Activated naive CD4-positive, alpha-beta T cell treated with anti-CD3 and anti-CD28 coated beads, Interleukin-2, amount 50 U/mL, for 16 hours (primary cell): ENCODE measurements at regions not wholly inside any gene's neighbourhood (a gene's known extent, or its start where the extent isn't known, plus 50 kb on each side); places are given as distances from the start of the nearest gene placed in this dataset.

ENCODE experiments used
- DNase-seq: peaks from one replicate; pipeline ENCODE4 v3.0.0-alpha.2; 2020

GRCh38 chr2:136448986-136449780 lies 316.2 kb upstream of the THSD7B start:
- no peak for DNase-seq

DNA sequence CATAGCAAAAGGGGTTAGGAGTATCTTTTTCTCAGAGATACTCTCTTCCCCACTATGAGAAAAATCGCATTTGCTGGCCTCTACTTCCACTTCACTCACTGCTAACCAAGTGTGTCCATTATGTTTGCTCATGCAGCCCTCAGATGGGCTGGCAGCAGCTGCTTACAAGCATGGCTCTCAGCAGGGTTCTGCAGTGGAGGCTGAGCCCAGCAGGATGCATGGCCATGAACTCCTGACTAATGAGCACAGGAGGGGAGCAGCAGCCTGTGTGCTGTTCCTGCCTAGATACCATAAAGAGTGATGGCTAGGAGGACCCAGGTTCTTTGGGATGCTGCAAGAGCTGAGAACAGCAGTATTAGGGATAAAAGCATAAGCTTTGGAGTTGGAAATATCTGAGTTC lies 316.9 kb upstream of the THSD7B start:
- DNase-seq, result no peak

GRCh38 chr2:136444323-136444722 lies 321.0 kb upstream of the THSD7B start:
- DNase-seq, result no peak

DNA sequence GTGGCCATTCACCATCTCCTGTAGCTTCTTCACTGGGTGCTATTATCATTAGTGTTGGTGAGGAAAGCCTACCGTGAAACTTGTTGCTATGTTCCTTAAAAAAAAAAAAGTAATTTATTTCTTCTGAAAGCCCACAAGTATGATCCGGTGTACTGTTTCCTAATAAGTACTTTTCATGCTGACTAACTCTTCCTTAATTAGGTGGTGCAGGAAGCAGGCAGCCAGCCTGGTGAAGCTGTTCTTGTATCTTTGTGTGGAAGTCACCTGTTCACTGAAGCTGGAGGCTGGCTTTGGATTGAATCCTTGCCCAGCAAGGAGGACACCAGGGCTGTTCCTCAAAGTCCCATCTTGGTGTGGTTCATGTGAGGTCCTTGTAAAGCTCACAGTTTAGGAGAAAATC lies 321.7 kb upstream of the THSD7B start:
- no peak for DNase-seq

DNA sequence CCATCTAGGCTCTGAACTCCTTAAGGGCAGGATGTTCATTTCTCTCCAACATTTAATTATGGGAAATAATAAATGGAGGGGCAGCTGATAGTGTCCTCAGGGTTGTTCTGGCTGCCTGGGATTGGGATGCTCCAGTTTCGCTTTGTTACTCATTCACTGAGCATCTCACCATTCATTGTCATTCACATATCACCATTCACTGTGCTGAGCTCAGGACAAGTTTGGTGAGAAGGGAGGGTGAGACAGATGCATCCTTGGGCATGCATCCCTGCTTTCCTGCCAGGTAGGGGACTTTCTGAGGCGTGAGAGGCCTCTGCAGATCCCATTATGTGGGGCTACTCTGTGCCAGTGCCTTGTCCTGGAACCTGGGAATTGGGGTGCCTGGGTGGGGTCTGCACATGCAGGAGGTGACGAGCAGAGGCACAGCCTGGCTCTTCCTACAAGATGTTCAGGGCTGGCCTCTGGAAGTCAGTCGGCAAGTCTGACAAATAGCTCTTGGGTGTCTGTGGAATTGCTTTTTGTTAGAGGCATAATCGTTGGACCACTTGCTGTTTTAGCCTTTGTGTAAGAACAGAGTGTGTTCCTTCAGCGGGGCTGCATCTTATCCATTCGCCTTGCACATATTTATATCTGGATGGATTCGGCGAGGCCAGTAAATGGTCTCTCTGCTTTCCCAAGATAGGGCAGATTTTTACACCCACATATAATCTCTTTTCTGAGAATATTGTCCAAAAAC lies 323.2 kb upstream of the THSD7B start:
- no peak for DNase-seq

DNA sequence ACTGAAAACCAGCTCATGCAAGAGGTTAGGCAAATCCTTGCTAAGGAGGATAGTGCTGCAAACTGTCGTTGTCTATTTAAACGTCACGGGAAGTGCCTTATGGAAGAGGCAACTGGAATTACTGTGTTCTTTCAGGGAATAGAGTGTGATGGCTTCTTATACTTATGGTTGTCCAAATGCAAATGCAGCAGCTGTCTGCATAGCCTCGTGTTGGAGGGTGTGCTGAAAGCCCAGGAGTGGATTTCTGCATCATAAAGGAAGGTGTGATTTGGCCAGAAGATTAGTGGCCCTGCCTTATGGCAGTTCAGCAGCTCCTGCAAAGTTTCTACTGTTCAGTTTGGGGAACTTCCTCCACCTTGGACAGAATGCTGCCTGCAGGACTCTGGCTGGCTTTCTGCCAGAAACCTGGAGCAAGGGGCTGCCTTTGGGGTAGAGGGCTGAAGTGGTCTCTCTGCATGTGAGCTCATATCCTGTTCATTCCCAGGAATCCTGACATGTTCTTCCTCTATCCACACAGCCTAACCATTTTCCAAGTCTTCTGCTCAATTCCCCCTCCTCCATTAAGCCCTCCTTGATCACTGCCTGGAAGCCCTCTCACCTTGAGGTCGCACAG lies 321.2 kb upstream of the CXCR4 start:
- DNase-seq, result no peak

DNA sequence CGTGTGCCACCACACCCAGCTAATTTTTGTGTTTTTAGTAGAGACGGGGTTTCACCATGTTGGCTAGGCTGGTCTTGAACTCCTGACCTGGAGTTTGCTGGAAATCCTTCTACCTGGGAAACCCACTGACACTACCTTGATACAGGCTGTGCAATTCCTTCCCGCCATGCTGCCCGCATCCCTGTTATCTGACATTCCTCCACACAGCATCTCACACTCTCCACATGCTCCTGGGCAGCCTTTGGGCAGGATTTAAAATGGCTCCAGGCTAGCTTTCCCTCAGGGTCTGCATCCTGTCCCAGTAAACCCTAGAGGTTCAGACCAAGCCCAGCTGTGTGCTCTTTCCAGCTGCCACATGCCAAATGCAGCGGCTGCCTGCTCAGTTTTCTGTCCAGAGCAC lies 319.5 kb upstream of the CXCR4 start:
- no peak for DNase-seq

- DNase-seq, result no peak
Observed at GRCh38 chr2:136436936-136437335, 319.0 kb upstream of the CXCR4 start.

- DNase-seq, result no peak
Observed at GRCh38 chr2:136434251-136434715, 316.3 kb upstream of the CXCR4 start.

DNA sequence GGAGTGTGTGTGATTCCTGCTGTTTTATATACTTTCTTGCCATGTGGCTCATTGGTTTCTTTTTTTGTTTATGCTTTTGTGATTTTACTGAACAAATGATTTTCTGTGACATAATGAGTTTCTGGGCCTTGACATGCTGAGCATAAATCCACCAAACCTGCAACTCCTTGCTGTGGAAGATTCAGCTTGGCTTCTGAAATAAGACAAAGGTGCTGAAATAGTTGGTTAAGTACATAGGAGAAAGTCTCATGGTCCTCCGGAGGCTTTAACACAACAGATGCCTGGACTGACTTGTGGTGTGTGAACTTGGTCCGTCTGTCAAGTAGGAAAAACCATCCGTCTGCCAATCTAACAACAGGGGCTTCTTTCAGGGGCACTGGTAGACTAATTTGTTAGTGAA lies 315.3 kb upstream of the CXCR4 start:
- no peak for DNase-seq

GRCh38 chr2:136424112-136424511 lies 306.2 kb upstream of the CXCR4 start:
- DNase-seq, result no peak

DNA sequence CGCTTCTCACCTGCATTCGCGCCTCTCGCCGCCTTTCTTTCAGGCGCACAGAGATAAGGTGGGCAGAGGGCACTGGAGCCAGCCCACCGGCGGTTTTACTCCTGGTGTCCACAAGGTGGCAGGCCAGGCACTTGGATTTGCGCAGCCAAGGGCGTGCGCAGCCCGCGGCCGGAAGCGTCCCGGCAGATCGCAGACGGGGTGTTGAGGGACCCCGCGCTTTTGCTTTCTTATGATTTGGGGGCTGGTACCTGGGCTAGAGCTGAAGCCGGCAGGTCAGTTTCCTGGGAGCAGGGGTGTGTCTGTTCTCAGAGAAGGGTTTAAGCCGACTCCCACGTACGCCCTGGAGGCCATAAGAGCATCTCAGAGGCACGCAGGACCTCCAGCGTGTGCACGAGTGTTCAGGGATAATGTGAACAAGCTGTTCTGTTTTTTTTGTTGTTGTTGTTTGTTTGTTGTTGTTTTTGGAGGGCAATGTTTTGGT lies 305.6 kb upstream of the CXCR4 start:
- peak; percentile 85 for DNase-seq

GRCh38 chr2:136422512-136422911 lies 304.6 kb upstream of the CXCR4 start:
- no peak for DNase-seq

DNA sequence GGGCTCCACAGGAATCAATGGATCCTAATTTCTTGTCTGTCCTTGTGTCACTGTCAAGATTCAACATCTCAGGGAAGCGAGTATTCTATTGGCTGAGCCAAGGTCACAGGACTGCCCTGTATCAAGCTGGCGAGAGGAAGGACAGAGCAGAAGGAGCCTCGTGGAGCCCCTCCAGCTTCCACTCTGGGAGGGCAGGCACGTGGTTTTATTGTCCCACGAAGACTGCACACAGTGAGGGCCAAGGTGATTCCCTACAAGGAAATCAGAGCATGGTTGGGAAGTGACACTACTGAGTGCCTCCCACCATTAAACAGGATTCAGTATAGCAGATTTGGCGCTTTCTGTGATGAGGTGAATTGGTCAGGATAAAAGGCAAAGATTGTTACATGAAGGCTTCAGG lies 302.4 kb upstream of the CXCR4 start:
- DNase-seq, result no peak

GRCh38 chr2:136411946-136412345 lies 294.0 kb upstream of the CXCR4 start:
- DNase-seq, result no peak

- no peak for DNase-seq
Observed at GRCh38 chr2:136410673-136411072, 292.7 kb upstream of the CXCR4 start.

DNA sequence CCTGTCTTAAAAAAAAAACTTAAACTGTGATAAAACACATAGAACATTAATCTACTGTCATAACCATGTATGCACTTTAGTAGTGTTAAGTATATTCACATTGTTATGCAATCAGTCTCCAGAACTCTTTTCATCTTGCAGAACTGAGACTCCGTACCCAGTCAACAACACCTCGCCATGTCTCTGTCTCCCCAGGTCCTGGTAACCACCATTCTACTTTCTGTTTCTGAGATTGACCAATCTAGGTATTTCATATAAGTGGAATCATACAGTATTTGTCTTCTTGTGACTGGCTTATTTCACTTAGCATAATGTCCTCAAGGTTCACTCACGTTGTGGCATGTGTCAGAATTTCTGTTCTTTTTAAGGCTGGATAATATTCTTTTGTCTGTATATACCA lies 290.8 kb upstream of the CXCR4 start:
- DNase-seq, result no peak

DNA sequence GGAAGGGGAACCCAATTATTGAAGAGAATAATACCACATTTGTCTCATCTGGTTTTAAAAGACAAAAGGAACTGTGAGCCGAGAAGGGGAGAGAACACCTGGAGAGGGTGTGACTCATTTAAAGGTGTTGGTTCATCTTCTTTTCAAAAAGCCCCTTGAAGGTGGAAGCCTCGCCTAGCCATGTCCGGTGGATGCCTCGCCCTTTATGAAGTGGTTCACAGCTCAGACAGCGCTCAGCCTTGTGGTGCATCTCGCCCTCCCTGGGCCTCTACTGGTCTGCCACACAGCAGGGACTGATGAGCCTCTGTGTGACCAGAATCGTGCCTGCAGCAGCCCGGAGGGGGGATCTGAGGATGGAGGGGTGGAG lies 290.0 kb upstream of the CXCR4 start:
- no peak for DNase-seq

DNA sequence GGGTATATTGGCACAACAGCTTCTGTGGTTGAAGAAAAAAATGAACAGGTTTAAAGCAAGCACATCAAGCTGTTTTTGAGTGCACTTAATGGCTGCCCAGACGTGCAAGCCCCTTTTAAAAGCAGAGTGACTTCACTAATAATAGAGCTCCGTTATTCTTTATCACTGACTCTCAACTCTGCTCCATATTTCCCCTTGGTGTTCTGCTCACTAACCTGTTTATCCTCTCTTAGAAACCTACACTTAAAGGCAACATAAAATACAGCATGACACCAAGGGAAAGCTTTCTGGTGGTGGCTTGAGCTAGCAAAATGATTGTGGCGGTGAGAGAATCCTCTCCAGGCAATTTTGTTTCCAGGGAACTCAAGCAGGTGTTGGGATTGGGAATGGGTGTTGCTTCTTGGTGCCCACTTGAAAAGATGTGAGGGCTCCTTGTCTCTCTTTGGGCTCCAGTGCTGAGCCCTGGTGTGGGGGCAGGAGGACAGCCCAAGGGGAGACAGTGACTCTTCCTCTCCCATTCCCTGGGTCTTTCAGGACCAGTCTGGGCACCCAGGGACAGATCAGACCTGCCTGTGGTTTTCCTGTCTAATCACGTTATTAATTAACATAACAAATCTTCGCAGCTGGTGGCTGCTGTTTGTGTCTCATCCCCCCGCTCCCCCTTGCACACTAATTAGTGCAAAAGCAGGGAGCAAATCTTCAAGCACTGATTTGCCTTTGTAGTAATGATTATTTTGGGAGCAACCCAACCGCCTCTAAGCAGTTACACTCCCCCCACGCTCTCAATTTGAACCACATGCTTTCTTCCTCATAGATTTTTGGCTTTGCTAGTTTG lies 289.4 kb upstream of the CXCR4 start:
- DNase-seq, result no peak

DNA sequence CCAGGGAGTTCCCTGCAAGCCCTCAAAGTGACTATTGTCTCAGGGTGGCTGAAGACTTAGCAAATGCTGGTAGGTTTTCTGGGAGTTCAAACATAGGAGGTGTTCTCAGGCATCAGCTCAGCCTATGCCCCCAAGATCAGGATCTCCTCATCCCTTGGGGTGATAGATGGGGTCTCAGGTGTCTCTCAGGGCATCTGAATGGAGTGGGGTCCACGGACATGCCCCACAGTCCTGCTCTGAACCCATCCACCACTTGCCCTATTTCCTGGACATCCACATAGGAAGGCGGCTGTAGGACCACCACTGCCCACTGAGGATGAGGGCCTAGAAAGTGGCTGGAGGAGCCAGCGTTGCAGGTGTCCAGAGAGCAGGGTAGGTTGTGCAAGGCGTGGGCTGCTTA lies 287.0 kb upstream of the CXCR4 start:
- DNase-seq, result no peak

GRCh38 chr2:136404176-136404575 lies 286.2 kb upstream of the CXCR4 start:
- DNase-seq, result no peak

- no peak for DNase-seq
Observed at GRCh38 chr2:136402281-136402680, 284.3 kb upstream of the CXCR4 start.
